GM21576 (cell line): ENCODE measurements at regions not wholly inside any gene's neighbourhood (a gene's known extent, or its start where the extent isn't known, plus 50 kb on each side); places are given as distances from the start of the nearest gene placed in this dataset.

Experiments
- ATAC-seq: cut with Tn5 transposase; IDR thresholded peaks from one replicate; pipeline ENCODE4 v1.9.1; 2021; ENCODE audit warnings: mild to moderate bottlenecking, moderate library complexity; ENCODE audit not compliant: unreplicated experiment

- ATAC-seq = no peak
Observed at GRCh38 chr11:106451228-106451922, 373.9 kb downstream of the AASDHPPT start.

GRCh38 chr11:106456647-106457046, 379.2 kb downstream of the AASDHPPT start:
- ATAC-seq = no peak

GRCh38 chr11:106457727-106458126, 380.3 kb downstream of the AASDHPPT start:
- ATAC-seq = no peak

GRCh38 chr11:106459135-106459534, 381.7 kb downstream of the AASDHPPT start:
- no peak for ATAC-seq

GRCh38 chr11:106461148-106461691, 383.8 kb downstream of the AASDHPPT start:
- no peak for ATAC-seq

GRCh38 chr11:106461839-106462545, 384.5 kb downstream of the AASDHPPT start:
- ATAC-seq = no peak

GRCh38 chr11:106463154-106463553, 385.7 kb downstream of the AASDHPPT start:
- ATAC-seq = no peak

GRCh38 chr11:106463796-106464201, 386.3 kb downstream of the AASDHPPT start:
- no peak for ATAC-seq

- no peak for ATAC-seq
Observed at GRCh38 chr11:106464728-106465127, 387.3 kb downstream of the AASDHPPT start.

- ATAC-seq = no peak
Observed at GRCh38 chr11:106466521-106467080, 389.1 kb downstream of the AASDHPPT start.

GRCh38 chr11:106467501-106467900, 390.0 kb downstream of the AASDHPPT start:
- ATAC-seq = no peak

- no peak for ATAC-seq
Observed at GRCh38 chr11:106468086-106468485, 390.6 kb downstream of the AASDHPPT start.

GRCh38 chr11:106468531-106468930, 391.1 kb downstream of the AASDHPPT start:
- ATAC-seq = no peak

GRCh38 chr11:106470230-106470629, 392.8 kb downstream of the AASDHPPT start:
- ATAC-seq = no peak

GRCh38 chr11:106471276-106471675, 393.8 kb downstream of the AASDHPPT start:
- ATAC-seq = no peak

GRCh38 chr11:106473089-106473722, 395.7 kb downstream of the AASDHPPT start:
- no peak for ATAC-seq

- no peak for ATAC-seq
Observed at GRCh38 chr11:106474274-106474673, 396.8 kb downstream of the AASDHPPT start.

- ATAC-seq = no peak
Observed at GRCh38 chr11:106475181-106475580, 397.7 kb downstream of the AASDHPPT start.

GRCh38 chr11:106477776-106478175, 400.3 kb downstream of the AASDHPPT start:
- ATAC-seq = no peak

- ATAC-seq = no peak
Observed at GRCh38 chr11:106479646-106480045, 402.2 kb downstream of the AASDHPPT start.

GRCh38 chr11:106480581-106481190, 403.2 kb downstream of the AASDHPPT start:
- ATAC-seq = no peak
